PFSK-1 (cell line): ENCODE measurements at regions not wholly inside any gene's neighbourhood (a gene's known extent, or its start where the extent isn't known, plus 50 kb on each side); places are given as distances from the start of the nearest gene placed in this dataset.

ENCODE experiments used
- FOXP2 ChIP-seq: optimal IDR thresholded peaks from 2 replicates; pipeline ENCODE3; 2011; ENCODE audit warnings: borderline replicate concordance, control low read depth, inconsistent platforms; ENCODE audit not compliant: insufficient read depth; ENCODE audit errors: extremely low read length, extremely low read depth
- POLR2AphosphoS5 ChIP-seq: IDR thresholded peaks from 2 replicates; pipeline ENCODE4 v1.6.1; 2012; ENCODE audit warnings: low read depth, mild to moderate bottlenecking, control low read depth, low read length, moderate library complexity
- SIN3A ChIP-seq: IDR thresholded peaks from 2 replicates; pipeline ENCODE4 v1.6.1; 2012; ENCODE audit warnings: mild to moderate bottlenecking, low read length, moderate library complexity, borderline replicate concordance; ENCODE audit not compliant: insufficient read depth
- TAF1 ChIP-seq: IDR thresholded peaks from 2 replicates; pipeline ENCODE4 v1.6.1; 2012; ENCODE audit warnings: low read length, control low read depth, borderline replicate concordance; ENCODE audit not compliant: insufficient read depth
- TF ChIP-seq, protein P1 (sequence below), 2 experiments: IDR thresholded peaks; 2 replicates each; pipeline versions ENCODE4 v1.6.1 to v1.8.0; 2011 to 2012; ENCODE audit warnings: low read depth in 2 of 2, low read length in 2 of 2, control low read depth in 1 of 2, inconsistent platforms in 1 of 2, mild to moderate bottlenecking in 1 of 2, moderate library complexity in 1 of 2; ENCODE audit not compliant: insufficient read depth in 1 of 2

DNA sequence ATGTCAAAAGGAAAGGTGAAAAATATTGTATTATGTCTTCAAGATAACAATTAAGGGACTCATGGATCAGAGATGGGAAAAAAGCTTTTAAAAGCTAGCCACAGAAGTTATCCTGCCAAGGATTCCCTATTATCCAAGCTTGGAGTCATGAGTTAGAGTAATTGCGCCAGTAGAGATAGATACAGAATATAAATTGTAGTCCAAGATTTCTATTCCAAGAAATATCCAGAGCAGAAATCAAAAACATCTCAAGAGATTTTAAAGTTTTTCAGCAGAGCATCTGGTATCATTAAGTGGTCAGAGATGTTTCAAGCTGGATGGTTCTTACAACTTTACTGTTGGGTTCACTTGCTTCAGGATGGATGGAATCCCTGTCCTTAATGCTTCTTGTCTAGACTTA lies 186.7 kb downstream of the PCDH18 start:
- TF ChIP-seq POLR2AphosphoS5 (no peak), TAF1 (no peak), SIN3A (no peak), FOXP2 (no peak)
- TF ChIP-seq, protein P1, sequence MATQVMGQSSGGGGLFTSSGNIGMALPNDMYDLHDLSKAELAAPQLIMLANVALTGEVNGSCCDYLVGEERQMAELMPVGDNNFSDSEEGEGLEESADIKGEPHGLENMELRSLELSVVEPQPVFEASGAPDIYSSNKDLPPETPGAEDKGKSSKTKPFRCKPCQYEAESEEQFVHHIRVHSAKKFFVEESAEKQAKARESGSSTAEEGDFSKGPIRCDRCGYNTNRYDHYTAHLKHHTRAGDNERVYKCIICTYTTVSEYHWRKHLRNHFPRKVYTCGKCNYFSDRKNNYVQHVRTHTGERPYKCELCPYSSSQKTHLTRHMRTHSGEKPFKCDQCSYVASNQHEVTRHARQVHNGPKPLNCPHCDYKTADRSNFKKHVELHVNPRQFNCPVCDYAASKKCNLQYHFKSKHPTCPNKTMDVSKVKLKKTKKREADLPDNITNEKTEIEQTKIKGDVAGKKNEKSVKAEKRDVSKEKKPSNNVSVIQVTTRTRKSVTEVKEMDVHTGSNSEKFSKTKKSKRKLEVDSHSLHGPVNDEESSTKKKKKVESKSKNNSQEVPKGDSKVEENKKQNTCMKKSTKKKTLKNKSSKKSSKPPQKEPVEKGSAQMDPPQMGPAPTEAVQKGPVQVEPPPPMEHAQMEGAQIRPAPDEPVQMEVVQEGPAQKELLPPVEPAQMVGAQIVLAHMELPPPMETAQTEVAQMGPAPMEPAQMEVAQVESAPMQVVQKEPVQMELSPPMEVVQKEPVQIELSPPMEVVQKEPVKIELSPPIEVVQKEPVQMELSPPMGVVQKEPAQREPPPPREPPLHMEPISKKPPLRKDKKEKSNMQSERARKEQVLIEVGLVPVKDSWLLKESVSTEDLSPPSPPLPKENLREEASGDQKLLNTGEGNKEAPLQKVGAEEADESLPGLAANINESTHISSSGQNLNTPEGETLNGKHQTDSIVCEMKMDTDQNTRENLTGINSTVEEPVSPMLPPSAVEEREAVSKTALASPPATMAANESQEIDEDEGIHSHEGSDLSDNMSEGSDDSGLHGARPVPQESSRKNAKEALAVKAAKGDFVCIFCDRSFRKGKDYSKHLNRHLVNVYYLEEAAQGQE (IDR thresholded peaks at IDR 0.05; ENCODE audit: insufficient read depth in 1 of 2, low read depth in 2 of 2, low read length in 2 of 2), result no peak
